ENCODE measurements at regions not wholly inside any gene's neighbourhood (a gene's known extent, or its start where the extent isn't known, plus 50 kb on each side); places are given as distances from the start of the nearest gene placed in this dataset.

DNA sequence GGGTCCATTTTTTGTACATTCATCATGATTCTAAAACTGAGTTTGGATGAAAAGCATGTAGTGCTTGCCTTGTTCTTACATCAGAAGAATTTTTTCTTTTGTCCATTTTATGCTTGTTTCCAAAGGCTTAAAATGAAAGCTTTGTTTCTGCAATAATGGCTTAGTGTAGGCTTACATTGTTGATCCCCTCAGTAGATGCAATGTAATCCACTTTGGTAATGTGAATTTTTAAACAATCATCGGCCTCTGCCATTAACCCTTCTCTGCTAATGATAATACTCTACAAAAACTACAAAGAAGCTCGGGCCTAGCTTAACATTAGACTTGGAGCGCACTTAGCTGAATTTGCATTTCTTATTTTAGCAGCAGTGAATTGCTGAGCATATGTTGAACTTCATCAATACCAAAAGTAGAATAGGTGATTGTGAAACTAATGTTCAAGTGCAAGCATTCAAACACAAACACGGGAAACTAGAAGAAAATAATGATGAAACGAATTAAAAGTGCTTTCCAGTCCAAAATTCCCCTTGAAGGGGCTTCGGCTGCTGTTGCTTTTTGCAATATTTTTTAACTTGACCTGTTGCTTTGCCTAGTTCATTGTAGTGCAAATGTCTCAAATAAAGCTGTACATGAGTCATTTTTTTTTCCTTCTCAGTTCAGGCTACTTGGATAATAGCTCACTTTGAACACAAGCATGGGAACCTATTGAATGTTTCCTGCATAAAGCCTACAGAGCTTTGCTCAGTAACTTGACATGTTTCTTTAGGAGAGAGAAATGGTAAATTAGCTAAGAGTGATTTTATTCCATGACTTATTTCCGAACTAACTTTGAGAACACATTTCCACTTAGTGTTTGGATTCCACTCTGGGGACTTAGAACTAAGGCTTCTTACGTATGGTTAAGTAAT, 66.5 kb downstream of the SLIT2 start:
- Histone ChIP-seq H3K27me3 (replicated peaks; ENCODE audit: control insufficient read depth, insufficient read depth, low read length) (no peaks in the 10 kb centered on the region), H3K36me3 (ENCODE audit: control insufficient read depth, insufficient read depth, low read length) (no peaks in the 10 kb centered on the region), H3K4me3 (replicated peaks; ENCODE audit: low read depth, low read length) (no peak overlapping the region)
- DNase-seq (ENCODE audit: extremely low read depth, insufficient read length) = no peak
- TF ChIP-seq, protein P1, sequence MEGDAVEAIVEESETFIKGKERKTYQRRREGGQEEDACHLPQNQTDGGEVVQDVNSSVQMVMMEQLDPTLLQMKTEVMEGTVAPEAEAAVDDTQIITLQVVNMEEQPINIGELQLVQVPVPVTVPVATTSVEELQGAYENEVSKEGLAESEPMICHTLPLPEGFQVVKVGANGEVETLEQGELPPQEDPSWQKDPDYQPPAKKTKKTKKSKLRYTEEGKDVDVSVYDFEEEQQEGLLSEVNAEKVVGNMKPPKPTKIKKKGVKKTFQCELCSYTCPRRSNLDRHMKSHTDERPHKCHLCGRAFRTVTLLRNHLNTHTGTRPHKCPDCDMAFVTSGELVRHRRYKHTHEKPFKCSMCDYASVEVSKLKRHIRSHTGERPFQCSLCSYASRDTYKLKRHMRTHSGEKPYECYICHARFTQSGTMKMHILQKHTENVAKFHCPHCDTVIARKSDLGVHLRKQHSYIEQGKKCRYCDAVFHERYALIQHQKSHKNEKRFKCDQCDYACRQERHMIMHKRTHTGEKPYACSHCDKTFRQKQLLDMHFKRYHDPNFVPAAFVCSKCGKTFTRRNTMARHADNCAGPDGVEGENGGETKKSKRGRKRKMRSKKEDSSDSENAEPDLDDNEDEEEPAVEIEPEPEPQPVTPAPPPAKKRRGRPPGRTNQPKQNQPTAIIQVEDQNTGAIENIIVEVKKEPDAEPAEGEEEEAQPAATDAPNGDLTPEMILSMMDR (IDR thresholded peaks at IDR 0.05; ENCODE audit: insufficient read depth, low read length, poor library complexity, severe bottlenecking) = no peak

DNA sequence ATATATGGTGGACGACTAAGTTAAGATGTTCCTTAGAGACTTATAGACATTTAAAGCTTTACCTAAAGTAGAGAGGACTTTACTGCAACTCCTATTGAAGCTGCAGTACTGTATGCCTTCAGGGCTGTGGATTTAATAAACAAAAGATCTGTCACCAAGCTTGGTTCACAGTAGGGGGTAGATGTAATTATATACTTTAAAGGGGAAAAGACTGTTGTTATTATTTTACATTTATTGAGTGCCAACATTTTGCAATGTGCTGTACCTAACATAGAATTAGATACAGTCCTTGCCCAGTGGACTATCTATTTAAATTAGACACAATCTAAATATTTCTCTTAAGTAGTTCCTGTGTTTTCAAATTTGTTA, 67.2 kb downstream of the SLIT2 start:
- no peak overlapping the region for H3K4me3 ChIP-seq (replicated peaks; ENCODE audit: low read depth, low read length)
- TF ChIP-seq, protein P1 (IDR thresholded peaks at IDR 0.05; ENCODE audit: insufficient read depth, low read length, poor library complexity, severe bottlenecking) = no peak
- no peaks in the 10 kb centered on the region for H3K36me3 ChIP-seq (ENCODE audit: control insufficient read depth, insufficient read depth, low read length)
- H3K27me3 ChIP-seq (replicated peaks; ENCODE audit: control insufficient read depth, insufficient read depth, low read length) = no peaks in the 10 kb centered on the region
- no peak for DNase-seq (ENCODE audit: extremely low read depth, insufficient read length)

DNA sequence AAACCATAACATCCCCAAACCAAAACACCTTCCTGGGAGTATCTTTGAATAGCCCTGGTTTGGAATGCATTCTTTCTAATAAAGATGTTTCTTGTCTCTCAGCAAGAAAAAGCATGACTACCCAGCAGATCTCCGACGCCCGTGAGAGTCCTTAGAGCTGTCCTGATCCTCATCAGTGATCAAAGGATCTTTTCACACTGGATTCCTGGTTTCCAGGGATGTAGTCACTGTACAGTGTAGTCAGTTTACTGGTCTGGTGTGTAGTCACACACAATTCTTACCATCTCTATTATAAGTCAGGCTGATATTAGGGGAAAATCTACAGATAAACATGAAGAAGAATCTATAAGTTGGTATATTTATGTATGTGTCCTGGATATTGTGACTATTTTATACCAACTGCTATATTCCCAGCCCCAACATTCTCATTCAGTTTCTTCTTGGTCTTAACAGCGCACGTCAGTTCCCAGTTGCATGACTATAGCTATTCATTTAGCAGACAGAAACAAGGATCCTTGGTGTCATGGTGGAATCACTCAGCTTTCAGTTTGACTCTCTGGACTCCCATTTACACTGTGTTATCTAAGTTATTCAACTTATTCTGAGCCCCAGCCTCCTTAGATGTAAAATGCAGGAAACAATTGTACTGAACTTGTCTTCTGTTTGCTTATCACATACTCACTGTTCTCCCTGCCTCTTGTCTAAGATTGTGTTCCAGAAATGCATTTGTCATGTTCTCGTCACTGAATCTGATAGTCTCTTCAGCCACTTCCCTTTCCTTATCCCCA, 68.3 kb downstream of the SLIT2 start:
- H3K4me3 ChIP-seq (replicated peaks; ENCODE audit: low read depth, low read length) = no peak overlapping the region
- DNase-seq (ENCODE audit: extremely low read depth, insufficient read length) = no peak
- TF ChIP-seq, protein P1 (IDR thresholded peaks at IDR 0.05; ENCODE audit: insufficient read depth, low read length, poor library complexity, severe bottlenecking) = no peak
- H3K36me3 ChIP-seq (ENCODE audit: control insufficient read depth, insufficient read depth, low read length) = no peaks in the 10 kb centered on the region
- H3K27me3 ChIP-seq (replicated peaks; ENCODE audit: control insufficient read depth, insufficient read depth, low read length) = no peaks in the 10 kb centered on the region

DNA sequence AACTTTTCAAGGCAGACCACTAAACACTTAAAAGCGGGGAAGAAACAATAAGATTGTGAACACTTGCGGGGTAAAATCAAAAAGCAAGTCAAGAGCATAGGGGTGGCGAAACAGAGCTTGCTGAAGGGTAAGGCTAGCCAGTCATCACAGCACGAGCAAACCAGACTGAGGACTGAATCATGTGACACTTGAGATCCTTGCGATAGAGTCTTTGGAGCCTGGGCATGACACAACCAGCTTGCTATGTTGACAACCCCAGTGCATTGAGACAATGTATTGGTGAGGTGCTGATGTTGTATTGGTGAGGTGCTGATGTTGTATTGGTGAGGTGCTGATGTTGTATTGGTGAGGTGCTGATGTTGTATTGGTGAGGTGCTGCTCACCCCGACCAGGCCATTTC, 72.3 kb downstream of the SLIT2 start:
- TF ChIP-seq, protein P1 (IDR thresholded peaks at IDR 0.05; ENCODE audit: insufficient read depth, low read length, poor library complexity, severe bottlenecking) = no peak
- DNase-seq (ENCODE audit: extremely low read depth, insufficient read length) = no peak
- H3K27me3 ChIP-seq (replicated peaks; ENCODE audit: control insufficient read depth, insufficient read depth, low read length) = no peaks in the 10 kb centered on the region
- no peak overlapping the region for H3K4me3 ChIP-seq (replicated peaks; ENCODE audit: low read depth, low read length)
- H3K36me3 ChIP-seq (ENCODE audit: control insufficient read depth, insufficient read depth, low read length) = no peaks in the 10 kb centered on the region

DNA sequence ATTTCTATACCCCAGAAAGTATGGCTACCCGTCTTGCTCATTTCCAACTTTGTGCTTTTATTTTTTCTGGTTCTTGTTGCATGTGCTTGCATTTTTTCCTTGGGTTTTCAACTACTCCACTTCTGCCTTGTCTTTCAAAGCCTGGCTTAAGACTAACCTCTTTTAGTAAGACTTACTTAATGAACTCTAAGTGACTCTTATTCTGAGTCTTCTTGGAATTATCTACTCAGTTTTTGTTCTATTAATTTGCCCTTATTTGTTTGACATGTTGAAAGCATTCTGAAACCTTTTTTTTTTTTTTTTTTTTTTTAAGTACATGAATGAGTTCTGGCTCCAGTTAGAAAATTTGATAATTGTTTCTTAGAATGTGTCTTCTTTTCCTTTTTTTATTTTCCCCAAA, 74.8 kb downstream of the SLIT2 start:
- Histone ChIP-seq H3K36me3 (ENCODE audit: control insufficient read depth, insufficient read depth, low read length) (no peaks in the 10 kb centered on the region), H3K4me3 (replicated peaks; ENCODE audit: low read depth, low read length) (no peak overlapping the region), H3K27me3 (replicated peaks; ENCODE audit: control insufficient read depth, insufficient read depth, low read length) (no peaks in the 10 kb centered on the region)
- TF ChIP-seq, protein P1 (IDR thresholded peaks at IDR 0.05; ENCODE audit: insufficient read depth, low read length, poor library complexity, severe bottlenecking) = no peak
- no peak for DNase-seq (ENCODE audit: extremely low read depth, insufficient read length)

All from GM06990 (cell line).